NOMO-1 treated with dmso at 0.1 percent for 144 hours (cell line): ENCODE measurements at regions not wholly inside any gene's neighbourhood (a gene's known extent, or its start where the extent isn't known, plus 50 kb on each side); places are given as distances from the start of the nearest gene placed in this dataset.

Experiments used
- DNase-seq: peaks from one replicate; lab custom pipeline; 2025; ENCODE audit not compliant: unreplicated experiment; lab: John Stamatoyannopoulos, UW

DNA sequence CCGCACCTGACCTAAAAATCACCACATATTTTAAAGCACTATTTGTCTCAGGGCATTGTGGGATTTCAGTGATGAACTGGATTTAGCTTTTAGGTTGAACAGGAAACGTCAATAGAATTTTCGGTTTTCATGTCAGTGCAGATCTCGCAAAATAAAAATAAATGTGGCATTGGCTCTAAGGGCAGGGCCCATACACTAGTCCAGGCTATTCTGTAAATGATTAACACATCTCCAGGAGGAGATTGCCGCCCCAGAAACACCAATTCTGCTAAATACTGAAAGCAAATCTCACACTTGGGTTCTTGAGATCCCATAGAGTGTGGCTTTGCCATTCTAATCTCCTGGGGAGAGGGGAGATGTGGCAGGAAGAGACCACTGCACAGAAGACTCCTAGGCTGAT, 1494.0 kb upstream of the TMEM132C start:
- DNase-seq, result no peak

DNA sequence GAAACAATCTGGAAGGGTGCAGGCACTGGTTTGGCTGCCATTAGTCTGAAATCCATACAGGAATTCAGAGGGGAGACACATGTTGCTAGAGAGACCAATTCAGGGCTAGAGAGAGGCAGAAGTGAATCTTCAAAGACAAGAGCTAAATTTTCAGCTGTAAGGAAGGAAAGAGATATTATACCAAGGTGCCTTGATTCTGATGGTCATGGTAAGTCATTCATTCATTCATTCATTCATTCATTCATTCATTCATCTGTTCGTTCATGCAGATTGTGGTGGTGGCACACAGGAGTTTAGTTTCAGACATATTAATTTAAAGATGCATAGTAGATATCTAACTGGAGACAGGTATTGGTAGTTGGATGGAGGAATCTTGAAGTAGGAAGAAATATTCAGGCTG, 1493.5 kb upstream of the TMEM132C start:
- DNase-seq, result no peak

DNA sequence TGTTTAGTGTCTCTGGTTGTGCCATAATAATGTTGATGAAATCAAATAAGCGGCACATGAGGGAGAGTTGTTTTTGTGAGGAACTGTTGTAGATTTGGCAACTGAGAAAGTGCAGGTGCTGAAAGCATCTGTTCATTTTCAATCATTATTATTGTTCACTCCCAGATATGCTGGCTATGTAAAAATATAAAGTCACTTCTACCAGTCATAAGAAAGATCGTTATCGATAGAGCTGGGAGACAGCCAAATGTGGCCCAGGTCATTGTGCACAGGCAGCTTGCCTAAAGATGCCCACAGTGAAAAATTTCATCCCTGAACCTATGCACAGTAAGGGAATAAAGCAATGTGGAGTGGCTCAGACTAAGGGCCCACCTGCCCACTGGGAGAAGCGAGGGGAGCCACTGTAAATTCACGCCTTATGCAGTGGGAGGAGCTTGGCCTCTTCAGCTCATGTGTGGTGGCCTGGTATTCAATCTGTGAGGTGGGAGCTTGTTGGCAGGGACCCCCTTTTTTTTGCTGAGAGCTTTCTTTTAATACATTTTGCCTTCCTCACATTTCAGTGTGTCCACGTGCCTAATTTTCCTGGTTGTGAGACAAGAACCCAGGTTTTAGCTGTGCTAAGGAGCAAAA, 1490.8 kb upstream of the TMEM132C start:
- no peak for DNase-seq

DNA sequence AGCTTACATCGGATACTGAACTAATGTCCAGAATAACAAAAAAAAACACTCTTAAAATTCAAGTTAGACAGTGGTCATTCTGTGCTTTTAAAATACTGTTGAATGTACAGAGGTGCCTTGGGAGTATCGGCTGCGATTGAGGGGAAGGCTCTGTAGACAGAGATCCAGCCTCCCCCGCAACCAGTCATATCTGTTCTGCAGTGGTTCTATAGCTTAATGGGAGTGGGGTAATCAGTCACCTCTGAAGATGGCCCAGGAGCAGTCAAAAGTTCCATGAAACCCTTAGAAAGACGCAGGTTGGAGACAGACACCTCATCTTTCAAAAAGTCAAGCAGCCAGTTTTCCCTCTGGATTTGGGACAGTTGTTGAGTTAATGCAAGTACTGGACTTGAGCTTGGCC, 1486.6 kb upstream of the TMEM132C start:
- DNase-seq, result no peak

DNA sequence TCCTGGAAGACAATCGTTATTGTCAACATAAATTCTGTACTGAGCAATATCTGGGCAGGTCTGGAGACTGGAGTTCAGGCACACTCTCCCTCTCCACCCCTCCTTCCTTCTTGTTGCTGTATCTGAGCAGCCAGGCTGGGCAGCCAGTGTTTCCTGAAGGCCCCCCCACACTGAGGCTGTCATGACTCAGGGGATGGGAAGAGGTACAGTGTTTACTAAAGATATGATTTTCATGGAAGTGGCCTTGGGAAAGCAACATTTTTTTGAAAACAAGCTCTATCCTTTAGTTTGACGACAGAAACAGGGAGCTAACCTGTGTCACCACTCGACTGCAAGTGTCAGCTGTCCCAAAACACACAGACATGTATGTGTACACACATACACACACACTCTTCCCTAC, 1485.4 kb upstream of the TMEM132C start:
- no peak for DNase-seq

DNA sequence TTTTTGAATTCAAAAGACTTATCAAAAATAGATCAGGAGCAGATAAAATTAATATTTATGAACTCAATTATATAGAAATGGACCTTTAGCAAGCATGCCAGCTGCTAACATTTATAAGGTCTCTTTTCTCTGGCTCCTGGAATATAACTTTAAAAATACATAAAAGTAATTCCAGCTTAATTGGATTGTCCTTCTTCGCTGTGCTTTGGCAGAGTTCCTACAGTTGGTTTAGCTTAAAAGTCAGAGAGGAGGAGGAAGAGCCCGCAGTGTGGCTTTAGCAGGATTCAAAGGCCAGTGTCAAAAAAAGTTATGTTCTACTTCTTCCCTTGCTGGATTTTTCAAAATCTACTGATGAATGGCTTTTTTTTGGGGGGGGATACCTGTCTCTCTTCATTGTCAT, 1484.9 kb upstream of the TMEM132C start:
- no peak for DNase-seq

DNA sequence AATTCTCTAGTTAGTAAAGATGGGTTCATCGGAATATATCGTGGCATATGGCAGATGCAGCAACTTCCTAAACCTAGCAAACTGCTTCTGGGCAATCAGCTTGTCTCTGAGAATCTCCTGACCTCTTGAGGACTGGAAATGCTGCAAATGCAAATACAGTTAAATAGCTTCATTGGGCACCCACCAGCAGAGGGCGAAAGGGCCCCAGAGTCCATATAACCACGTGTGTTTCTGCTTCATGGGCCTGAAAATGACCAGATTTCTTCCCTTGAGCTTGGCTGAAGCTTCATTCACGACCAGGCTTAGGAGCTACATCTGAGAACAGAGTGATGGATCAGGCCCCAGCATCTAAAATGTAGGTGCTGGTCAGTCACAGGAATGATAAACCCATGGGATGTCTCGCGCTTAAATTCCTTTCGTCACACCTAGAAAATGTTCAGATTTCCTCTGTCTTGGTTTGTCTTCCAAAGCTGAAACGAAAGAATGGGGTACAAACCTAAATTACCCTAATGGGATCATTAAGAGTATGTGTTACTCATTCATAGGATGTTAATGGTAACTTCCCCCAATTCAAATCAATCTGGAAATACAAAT, 1482.5 kb upstream of the TMEM132C start:
- DNase-seq, result no peak

DNA sequence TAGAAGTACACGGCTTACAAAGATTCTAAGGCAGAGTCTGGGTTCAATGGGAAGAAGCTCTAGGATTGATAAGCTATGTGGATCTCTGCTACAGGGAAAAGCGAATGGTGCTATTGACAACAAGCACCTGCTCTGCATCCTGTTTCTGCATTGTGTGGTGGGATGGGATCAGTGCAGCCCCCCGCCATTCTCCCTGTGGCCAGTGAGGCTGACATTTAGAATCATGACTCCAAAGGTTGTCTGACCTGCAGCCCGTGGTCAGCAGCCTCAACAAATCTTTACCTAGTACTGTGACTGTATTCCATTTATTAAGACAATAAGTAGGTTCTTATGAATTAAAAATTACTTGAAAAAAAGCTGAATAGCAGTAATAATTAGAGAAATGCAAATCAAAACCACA, 1477.0 kb upstream of the TMEM132C start:
- no peak for DNase-seq

DNA sequence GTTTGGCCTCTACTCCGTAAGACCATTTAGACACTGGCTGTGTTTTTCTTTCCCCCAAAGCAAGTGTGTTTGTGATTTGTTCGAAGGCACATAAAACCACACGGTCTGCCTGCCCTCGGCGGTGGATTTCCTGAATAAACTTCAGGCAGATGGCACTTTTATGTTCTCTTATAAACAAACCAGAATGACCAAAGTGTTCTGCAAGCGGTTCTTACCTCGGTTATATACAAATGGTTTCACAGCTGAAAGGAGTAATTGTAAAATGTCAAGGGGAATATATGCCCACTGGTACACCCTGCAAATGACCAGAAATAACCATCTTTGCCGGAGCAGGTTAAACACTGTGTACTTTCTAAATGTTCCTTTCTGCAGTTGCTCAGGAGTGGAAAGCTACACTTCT, 1475.8 kb upstream of the TMEM132C start:
- DNase-seq, result no peak

DNA sequence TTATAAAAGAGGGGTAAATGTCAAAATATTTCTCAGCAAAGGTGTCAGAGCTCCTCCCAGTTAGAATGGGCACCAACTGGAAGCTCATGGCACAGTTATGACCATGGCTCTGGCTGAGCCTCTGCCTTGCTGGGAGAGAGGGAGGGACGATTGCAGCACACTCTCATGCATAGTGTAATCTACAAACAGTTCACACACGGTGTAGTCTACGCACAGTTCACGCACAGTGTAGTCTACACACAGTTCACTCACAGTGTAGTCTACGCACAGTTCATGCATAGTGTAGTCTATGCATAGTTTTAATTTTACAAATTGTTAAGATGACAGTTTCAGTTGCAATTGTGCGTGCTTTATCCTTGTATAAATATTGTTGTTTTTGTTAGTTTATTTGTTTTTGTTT, 1474.6 kb upstream of the TMEM132C start:
- no peak for DNase-seq

DNA sequence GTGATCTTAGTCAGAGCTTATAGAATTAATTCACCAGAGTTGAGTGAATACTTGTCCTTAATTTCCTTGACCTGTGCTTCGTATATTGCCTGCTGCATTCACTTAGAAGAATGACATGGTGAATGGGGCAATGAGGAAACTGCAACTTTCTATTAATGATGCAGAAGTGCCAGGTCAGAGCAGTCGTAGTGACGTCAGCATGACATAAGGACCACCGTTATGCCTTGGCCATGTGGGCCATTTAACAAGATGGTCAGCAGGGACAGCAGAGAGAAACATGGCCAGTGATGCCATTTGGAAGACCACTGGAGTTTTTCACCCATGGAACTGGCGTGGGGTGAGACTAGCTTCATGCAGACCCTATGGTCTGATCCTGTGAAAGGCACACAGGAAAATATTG, 1469.4 kb upstream of the TMEM132C start:
- DNase-seq, result no peak

DNA sequence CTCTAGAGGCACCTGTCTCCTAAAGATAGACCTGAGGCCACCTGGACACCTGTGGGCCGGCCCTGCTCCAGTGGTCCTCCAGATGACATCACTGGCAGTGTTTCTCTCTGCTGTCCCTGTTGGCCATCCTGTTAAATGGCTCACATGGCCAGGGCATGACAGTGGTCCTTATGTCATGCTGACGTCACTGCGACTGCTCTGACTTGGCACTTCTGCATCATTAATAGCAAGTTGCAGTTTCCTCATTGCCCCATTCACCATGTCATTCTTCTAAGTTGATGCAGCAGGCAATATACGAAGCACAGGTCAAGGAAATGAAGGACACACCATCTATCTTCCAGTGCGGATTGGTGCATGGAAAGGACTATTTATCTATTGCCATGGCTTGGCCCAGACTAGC, 1468.5 kb upstream of the TMEM132C start:
- DNase-seq, result no peak

DNA sequence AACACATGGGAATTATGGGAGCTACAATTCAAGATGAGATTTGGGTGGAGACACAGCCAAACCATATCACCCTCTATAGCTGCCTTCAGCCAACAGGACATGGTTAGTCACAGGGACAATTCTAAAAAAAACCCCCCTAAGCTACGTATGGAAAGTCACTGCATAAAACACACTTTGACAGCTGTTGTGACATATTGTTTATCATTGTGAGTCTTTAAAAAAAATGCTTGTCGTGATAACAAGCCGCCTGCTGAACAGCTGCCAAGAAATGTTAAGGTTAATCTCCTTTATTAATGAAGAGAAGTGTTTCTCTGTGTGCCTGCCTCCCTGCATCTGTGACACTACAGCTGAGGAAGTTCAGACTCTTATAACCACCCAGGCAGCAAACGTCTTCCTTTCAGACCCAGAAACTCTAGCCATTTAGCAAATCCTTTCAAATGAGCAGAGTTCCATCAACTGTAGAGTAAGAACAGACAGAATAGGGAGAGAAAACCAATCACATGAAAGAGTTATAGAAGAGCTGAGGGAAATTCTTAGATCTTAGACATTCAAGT, 1459.6 kb upstream of the TMEM132C start:
- DNase-seq, result no peak

DNA sequence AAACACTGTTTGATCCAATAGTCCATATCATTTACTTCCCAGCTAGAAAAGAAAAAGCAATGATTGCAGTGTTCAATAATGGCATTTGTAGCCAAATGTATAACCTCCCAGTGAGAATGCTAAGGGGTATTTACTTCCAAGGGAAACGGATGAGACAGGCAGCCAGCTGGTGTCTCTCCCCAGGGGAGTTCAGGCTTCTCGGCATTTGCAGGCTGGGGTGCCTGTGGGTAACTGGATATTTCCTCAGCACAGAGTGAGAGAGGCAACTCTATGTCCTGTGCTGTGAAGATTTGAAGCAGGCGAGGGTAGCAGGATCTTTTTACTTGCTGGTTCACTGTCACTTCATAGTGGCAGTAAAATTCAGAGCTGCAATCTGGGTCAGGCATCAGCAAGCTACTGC, 1455.6 kb upstream of the TMEM132C start:
- DNase-seq, result no peak

DNA sequence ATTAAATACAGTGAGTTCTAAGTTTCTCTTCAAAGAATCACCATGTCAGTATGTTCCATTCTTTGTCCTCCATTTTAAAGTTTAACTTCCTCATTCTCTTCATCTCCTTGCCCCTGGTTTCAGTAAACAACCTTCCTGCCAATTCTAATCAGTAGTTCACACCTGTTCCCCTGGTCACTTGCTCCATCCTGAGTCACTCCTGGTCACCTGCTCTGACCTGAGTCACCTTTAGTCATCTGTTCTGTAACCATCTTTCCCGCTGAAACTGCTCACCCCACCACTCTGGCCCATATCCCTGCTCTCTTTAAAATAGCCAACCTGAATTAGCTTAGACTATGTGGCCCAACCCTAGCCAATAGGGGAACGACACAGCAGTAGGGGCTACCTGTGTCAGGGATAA, 1447.4 kb upstream of the TMEM132C start:
- DNase-seq, result no peak

DNA sequence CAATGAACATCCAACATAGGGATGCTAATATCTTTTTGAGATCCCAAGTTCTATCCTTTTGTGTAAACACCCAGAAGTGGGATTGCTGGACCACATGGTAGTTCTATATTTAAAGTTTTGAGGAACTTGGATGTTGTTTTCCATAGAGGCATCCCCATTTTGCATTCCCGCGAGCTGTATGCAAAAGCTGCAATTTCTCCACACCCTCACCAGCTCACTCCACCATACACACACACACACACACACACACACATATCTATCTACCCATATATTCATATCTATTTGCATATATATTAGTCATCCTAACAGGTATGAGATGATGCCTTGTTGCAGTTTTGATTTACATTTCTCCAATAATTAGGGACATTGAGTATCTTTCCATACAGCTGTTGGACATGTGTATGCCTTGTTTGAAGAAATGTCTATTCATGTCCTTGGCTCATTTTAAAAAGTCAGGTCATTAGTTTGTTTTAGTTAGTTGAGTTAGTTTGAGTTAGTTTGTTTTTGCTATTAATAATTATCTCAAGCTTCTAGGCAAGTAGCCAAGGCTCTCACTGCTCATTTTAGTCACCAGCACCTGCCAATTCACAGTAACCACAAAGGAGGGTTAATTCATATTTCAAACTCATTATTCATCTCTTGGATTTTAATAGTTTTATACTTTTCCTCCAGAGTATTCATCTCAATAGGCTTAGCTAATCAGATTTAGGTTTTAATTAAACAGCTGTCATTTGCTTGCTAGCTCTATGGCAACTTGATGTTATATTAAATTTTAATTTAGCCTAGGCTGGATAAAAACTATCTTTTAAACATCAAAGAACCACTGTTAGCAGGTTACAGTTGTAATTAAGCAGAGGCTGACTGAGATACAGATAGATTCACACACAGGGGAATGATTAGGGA, 1435.9 kb upstream of the TMEM132C start:
- DNase-seq, result no peak

DNA sequence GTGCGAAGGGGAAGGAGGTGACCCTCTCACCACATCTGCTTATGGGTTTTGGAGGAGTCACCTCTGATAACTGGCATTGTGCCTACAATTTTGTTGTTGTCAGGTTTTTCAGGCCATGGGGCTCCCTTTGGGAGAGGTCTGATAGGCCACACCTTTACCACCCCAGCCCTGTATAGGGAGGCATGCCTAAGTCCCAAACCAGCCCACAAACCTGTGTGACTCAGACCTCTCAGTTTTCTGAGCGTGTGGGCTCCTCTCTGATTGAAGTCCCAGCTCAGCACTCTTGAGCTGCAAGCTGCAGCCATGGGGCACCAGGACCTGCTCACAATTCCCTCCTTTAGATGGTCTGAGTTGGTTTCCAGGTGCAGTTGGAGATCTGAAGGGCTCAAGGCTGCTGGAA, 1429.3 kb upstream of the TMEM132C start:
- DNase-seq, result no peak

DNA sequence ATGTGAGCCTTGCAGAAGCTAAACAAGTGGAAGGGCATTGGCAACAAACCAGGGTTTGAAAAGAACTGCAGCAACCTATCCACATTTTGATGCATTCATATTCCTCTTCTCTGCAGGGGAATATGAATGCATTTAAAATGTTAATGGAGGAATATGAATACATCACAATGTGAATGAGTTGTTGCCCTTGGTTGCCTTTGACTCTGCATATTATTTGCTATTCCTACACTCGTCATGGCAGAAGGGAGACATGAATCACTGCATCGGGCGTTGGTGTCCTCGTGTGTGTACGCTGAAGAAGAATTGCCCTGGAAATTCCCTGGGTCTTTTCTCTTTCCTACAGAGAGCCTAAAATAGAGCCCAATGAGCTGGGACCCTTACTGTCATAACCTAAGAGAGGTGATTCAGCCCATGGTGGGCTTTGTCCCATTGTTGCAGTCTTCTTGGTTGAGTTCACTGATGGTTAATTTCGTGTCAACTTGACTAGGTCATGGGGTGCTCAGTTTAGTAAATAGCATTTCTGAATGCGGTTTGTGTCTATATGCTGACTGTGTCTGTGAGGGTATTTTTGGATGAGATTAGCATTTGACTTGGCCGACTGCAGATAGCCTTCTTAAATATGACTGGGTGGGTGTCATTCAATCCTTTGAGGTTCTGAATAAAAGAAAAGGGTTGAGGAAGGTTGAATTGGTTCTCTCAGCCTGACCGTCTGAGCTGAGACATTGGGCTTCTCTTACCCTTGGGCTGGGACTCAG, 1422.9 kb upstream of the TMEM132C start:
- no peak for DNase-seq

DNA sequence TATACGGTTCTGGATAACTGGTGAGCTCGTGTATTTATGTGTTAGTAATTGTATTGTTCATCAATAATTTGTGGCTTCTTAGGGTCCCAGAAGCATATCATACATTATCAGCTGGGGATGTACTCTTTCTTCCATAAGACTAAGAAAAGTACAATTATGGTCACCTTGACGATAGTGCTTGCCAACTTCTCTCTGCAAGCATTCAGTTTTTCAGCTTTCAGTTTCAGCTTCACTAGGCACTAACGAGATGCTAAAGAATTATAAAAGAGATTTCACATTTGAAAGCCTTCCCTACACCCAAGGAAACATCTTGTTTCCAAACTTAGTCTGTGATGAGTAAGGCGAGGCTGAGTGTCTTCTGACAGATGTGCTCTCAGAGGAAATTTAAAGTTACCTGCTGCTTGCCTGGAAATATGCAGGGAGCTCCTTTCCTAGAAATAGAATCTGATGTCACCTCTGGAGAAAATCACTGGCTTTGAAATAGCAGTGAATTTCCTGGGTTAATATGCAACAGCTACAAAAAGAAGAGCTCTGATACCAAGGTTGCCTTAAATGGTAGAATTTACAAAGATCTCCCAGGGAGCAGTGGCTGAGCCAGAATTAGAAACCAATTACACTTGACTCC, 1419.9 kb upstream of the TMEM132C start:
- DNase-seq, result no peak

DNA sequence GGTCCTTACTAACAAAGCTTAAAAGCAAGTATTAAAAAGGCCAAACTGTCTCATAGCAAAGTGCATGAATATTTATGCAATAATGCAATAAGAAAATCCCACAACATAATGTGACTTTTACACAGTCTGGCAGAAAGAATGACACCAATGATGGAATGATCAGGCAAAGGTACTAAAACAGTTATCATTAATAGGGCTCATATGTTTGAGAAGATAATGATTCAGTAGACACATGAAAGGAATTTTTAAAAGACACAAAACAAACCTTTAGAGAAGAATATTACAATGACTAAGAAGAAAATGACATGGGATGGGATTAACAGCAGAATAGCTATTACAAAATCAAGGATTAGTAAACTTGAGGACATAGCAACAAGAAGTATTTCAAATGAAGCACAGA, 1411.2 kb upstream of the TMEM132C start:
- DNase-seq, result no peak

DNA sequence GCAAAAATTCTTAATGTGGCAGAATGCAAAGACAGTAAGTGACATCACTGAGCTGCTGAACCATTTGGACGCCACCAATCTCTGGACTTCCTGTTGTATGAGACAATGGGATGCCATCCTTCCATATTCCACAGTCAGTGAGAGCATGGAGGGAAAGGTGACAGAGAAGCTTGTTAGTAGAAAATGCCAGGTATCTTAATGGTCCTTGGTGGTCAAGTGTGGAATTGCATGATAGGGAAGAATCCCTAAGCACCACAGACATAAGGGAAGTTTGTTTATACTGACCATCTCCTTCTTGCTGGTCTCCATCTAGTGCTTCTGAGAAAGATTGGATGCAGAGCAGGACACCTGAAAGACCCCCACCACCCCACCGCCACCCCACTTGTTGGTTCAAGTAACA, 1410.0 kb upstream of the TMEM132C start:
- no peak for DNase-seq
